GM12875 (cell line): ENCODE measurements at regions not wholly inside any gene's neighbourhood (a gene's known extent, or its start where the extent isn't known, plus 50 kb on each side); places are given as distances from the start of the nearest gene placed in this dataset.

Experiments used
- H3K4me3 ChIP-seq: one replicate; pipeline ENCODE4 v1.5.1; 2011; ENCODE audit warnings: low read depth, low read length, control low read depth
- CTCF ChIP-seq: IDR thresholded peaks from 2 replicates; pipeline ENCODE4 v1.5.1; 2011; ENCODE audit warnings: low read depth, mild to moderate bottlenecking, control low read depth, inconsistent platforms, low read length, moderate library complexity, borderline replicate concordance; ENCODE audit not compliant: insufficient read depth

- no peak overlapping the region for H3K4me3 ChIP-seq
- no peak for TF ChIP-seq CTCF
Measured at GRCh38 chr13:103694471-103694870, 628.3 kb upstream of the SLC10A2 start.

GRCh38 chr13:103694033-103694432, 627.8 kb upstream of the SLC10A2 start:
- H3K4me3 ChIP-seq, result no peak overlapping the region
- no peak for TF ChIP-seq CTCF

GRCh38 chr13:103692442-103692841, 626.2 kb upstream of the SLC10A2 start:
- no peak for TF ChIP-seq CTCF
- no peak overlapping the region for H3K4me3 ChIP-seq

GRCh38 chr13:103676329-103676728, 610.1 kb upstream of the SLC10A2 start:
- H3K4me3 ChIP-seq, result no peak overlapping the region
- no peak for TF ChIP-seq CTCF

- H3K4me3 ChIP-seq, result no peak overlapping the region
- TF ChIP-seq CTCF, result no peak
Measured at GRCh38 chr13:103671547-103671946, 605.3 kb upstream of the SLC10A2 start.

GRCh38 chr13:103663996-103664395, 597.8 kb upstream of the SLC10A2 start:
- no peak overlapping the region for H3K4me3 ChIP-seq
- no peak for TF ChIP-seq CTCF

GRCh38 chr13:103656311-103656710, 590.1 kb upstream of the SLC10A2 start:
- no peak overlapping the region for H3K4me3 ChIP-seq

More at GRCh38 chr13:103656311-103656710, 590.1 kb upstream of the SLC10A2 start:
- TF ChIP-seq CTCF, result no peak
